ENCODE measurements at regions not wholly inside any gene's neighbourhood (a gene's known extent, or its start where the extent isn't known, plus 50 kb on each side); places are given as distances from the start of the nearest gene placed in this dataset.

DNA sequence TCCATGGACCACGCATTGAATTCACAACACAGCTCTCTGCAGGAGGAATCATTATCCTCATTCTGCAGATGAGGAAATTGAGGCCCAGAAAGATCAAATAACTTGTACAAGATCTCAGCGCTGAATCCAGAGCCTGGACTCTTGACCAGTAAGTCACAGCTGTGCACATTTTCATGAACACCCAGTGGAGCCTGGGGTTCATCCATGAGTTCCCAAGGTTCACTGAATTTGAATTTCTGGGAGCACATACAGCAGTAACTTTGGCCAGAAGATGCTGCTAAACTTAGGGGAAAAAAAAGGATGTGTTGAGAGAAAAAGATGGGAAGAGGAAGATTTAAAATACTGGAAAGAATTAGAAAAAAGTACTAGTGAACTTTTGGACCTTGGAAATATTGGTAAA, 218.7 kb upstream of the PPARGC1A start:
- no peak for DNase-seq (ENCODE audit: low read depth, low spot score)

DNA sequence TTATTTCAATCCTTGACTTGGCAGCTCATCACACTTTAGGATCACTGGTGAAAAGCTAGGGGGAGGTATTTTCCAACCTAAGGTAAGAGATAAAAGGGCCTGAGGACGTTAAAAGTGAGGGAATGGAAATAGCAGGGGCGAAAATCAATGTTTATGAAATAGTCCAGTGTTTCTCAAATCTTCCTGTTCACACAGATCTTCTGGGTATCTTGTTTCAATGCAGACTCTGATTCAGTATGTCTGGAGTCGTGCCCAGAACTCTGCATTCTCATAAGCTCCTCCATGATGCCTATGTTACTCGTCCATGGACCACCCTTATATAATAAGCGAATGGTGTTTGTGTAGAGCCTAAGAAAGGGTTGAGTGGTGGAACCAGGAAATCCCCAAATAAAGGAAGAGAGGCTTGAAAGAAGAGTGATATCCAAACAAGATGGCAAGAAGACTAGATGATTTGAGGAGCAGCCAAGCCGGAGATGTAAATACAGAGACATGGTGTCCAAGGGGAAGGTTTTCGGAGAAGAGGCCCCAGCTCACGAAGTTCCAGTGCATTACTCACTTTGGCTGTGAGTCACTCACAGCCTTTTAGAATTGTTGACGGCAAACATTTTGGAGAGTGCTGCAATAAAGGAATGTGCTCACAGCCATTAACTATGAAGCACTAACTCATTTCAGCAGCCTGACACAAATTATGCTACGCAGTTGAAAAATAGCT, 215.6 kb upstream of the PPARGC1A start:
- no peak for DNase-seq (ENCODE audit: low read depth, low spot score)

DNA sequence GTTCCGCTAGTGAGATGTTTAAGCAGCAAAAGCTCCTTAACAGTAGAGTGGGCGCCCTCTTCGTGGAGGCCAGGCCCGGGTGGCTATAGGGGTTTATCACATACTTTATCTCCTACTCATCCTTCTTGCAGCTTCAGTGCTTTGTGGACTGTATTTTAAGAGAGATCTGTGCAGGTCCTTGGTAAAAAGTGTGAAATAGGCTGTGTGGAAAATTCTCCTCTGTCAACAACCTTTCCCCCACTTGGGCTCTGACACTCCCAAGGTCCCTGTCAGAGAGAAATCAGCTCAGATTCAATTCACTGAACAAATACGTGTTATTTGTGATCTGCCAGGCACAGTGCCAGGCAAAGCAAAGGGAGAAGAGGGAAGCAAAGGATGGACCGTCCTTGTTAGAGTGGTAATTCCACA, 214.3 kb upstream of the PPARGC1A start:
- no peak for DNase-seq (ENCODE audit: low read depth, low spot score)

DNA sequence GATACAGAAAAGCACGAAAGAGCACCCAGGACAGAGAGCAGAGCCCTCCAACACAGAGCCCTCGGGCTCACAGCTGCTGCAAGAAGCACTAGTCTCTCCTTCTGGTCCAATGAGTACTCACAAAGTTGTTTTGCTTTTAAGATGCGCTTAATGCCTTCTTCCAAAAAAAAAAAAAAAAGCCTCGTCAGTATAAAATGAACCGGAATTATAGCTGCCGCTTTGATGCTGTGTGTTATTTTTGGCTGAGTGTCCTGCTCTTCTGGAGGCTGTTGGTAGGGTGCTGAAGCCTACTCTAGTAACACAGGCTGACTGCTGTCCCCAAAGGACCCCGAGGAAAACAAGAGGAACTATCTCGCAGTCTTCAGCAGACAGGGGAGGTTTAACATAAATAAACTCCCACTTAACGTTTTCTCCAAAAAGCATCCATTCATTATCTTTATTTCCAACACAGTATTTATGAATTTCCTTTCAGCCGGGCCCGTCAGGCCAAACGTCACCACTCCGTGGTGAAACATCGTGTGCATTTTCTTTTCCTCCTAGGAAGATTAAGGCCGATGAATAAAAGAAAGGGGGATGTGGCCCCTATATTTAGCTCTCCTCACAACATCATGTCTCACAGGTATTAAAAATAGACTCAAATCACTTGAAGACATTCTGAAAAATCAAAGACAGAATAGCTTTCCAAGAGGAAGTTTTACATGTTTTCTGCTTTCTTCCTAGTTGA, 213.7 kb upstream of the PPARGC1A start:
- DNase-seq (ENCODE audit: low read depth, low spot score): no peak

DNA sequence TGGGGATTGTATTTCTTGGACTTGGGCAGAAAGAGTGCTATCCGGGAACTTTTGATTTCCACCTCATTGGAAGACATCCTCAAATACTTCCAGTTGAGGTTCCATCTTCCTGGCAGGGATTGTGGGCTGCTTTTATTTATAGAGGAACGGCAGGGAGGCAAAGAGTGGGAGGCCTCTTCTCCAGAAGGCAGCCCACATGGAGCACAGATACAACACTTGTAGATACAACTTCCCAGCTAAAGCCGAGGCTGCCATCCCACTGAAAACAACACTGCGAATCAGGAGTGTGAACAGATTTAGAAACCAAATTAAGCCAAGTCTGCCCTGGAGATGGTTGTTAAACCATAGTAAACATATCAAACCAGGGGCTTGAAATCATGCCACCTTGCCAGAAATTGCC, 212.8 kb upstream of the PPARGC1A start:
- DNase-seq (ENCODE audit: low read depth, low spot score): no peak

DNA sequence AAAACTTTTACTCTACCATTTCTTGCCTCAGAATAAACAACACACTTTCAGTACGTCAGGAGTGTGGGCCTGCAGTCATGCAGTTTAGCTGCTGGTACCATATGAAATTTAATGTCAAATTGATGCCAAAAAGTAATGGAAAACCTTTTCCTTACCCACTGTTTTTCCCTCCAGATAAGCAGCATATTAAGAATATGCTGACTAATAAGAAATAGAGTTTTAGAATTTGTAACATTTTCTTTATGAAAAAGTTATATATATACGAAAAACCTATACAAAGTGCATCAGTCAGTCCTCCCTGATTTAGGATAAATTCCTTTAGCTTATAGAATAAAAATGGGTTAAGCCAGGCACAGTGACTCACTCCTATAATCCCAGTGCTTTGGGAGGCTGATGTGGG, 206.8 kb upstream of the PPARGC1A start:
- DNase-seq (ENCODE audit: low read depth, low spot score): no peak

DNA sequence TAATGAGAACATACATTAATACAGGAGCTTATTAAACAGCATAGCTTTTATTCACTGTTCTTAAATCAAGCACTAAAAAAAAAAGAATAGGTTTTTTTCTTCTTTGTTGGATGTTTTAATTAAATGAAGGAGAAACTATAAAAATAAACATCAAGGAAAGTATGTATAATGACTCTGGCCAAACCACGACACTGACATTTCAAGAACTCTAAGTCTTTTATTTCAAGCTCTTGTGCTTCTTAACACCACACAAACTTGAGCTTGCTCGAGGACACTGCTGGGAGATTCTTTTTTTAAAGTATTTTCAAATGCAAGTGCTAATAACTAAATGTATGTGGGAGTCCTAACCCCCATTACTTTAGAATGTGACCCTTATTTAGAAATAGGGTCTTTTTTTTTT, 204.9 kb upstream of the PPARGC1A start:
- DNase-seq (ENCODE audit: low read depth, low spot score): no peak

DNA sequence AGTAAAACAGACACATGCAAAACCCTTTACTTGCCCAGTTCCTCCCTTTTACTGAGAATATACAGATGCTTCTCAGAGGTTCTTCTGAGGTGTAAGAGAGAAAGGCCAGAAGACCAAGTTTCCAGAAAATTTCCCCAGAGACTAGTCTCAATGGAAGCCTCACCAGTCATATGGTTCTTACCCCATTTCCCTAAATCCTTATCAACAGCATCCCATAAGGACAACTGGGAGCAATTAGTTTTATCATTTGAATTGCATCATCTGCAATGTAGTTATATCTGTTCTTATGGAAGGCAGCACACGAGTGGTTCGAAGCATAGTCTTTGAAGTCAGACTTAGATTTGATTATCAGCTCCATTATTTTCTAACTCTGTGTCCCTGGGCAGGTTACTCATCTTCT, 203.6 kb upstream of the PPARGC1A start:
- no peak for DNase-seq (ENCODE audit: low read depth, low spot score)

DNA sequence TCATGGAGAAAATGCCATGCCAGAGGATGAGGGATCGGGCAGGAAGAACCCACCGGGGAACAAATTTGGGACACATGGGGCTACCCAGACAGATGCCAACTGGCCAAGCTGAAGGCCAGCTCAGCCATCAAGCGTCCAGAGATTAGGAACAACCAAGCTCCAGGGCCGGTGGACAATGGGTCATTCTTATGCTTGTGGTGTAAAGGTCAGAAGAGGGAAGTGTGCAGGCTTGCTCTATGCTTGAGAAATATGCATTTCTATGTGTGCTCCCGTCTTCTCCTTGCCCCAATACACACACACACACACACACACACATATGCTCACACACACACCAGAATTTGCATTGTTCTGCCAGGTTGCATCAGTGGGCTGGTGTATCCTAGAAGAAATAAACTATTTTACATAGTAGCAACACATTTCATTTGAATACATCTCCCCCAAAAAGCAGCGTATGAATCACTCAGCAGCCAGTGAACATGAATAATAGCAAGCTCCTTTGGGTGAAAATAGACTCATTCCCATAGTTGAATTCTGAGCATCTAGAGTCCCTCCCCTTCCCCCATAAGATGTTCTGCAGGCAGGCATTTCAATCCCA, 201.9 kb upstream of the PPARGC1A start:
- DNase-seq (ENCODE audit: low read depth, low spot score): no peak

DNA sequence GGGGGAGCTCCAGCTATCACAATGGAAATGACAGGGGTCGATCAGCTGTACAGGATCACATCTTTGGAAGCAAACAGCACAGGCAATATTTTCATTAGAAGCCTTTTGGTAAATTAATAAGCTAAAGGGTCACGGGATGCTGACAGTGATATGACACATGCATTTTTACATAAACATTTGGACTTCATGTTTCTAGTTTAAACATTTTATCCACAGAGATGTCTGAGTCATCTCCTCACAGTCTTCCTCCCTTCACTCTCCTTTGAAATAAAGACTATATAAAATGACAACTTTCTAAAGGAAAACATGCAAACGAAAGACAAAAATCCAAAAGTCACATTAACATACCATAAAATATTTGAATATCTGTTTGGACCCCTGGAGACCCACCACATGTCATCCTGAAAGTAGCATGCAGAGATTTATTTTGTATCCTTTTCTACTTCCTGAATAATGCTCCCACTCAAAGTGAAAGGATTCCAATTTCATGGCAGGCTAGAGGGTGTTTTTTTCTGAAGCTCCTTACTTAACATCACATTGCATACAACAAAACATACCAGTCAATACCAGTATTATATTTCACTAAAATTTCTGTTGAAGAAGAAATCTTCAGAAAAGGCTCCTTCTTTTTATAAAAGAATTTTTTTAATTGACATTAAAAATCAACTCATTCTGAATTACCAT, 200.1 kb upstream of the PPARGC1A start:
- no peak for DNase-seq (ENCODE audit: low read depth, low spot score)

DNA sequence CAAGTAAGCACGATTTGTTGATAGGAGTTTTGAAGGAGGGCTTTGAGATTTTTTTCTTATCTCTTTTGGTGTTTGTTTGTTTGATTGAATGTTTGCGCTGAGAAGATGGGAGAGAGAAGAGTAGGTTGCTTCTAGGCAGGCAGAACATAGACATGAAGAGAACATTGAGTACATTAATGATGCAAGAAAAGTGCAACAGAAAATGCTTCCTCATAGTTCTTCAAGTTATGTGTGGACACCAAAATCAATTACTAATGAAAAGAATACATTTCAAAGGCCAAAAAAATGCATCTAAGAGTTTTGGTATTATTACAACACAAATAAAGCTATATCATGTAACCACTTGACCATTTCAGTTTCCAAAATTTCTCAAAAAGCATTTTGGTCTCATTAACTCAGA, 191.0 kb upstream of the PPARGC1A start:
- no peak for DNase-seq (ENCODE audit: low read depth, low spot score)

DNA sequence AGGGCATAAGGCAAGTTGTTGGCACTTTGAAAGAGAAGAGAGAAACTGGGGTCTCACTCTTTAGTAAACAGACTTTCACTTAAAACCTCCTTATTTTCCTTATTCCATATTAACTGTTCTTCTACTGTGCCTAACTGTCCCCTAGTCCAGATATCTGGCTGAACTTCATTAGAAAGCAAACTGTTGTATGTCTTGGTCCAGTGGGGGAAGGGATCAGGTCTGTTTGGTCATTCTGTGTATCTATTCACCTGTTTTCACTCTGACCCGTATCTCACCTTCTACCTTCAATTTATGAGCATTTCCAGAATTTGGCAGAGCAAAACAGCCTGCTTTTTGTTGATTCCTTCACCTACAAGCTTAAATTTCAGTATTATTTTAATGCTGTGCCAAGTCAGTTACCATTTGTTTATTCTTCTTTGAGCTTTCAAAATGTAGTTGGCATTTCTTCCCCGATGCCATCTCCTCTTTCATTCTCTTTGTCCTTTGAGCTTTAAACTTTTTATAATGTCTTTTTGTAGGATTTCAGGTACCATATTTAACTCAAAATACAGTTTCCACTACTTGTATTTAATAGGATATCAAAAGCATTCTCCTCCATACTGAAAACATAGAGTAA, 188.6 kb upstream of the PPARGC1A start:
- DNase-seq (ENCODE audit: low read depth, low spot score): no peak

DNA sequence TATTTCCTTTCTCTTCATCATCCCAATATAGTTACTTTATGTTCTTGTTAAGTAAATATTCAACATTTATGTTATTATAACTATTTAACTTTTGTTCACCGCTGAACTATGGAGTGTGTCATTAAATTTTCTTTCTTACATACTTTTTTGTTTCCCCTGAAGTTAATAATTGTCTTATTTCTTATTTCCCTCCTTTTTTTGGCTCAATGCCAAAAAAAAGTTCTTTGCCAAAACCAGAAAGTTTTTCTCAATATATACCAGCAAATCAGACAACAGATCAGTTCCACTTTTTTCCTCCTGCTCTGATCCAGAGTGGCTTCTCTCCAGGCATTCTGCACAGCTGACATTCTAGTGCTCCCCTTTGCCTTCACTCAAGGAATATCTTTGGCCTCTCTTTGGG, 187.0 kb upstream of the PPARGC1A start:
- no peak for DNase-seq (ENCODE audit: low read depth, low spot score)

DNA sequence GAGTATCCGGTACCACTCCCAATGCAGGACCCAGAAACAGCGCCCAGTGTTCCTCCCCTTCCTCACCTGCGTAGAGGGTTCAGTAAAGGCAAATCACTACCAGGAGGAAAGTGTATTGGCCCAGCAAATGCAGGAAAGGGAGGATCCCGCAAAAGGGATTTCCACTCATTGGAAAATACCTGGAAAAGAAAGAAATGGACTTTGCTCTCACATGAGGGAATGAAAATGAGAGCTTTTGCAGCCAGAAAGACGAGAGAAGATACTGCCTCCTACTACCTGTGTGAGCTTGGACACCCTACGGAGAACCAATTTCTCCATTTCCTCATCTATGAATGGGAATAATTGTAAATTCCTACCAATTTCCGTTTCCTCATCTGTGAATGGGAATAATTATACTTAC, 184.1 kb upstream of the PPARGC1A start:
- no peak for DNase-seq (ENCODE audit: low read depth, low spot score)

DNA sequence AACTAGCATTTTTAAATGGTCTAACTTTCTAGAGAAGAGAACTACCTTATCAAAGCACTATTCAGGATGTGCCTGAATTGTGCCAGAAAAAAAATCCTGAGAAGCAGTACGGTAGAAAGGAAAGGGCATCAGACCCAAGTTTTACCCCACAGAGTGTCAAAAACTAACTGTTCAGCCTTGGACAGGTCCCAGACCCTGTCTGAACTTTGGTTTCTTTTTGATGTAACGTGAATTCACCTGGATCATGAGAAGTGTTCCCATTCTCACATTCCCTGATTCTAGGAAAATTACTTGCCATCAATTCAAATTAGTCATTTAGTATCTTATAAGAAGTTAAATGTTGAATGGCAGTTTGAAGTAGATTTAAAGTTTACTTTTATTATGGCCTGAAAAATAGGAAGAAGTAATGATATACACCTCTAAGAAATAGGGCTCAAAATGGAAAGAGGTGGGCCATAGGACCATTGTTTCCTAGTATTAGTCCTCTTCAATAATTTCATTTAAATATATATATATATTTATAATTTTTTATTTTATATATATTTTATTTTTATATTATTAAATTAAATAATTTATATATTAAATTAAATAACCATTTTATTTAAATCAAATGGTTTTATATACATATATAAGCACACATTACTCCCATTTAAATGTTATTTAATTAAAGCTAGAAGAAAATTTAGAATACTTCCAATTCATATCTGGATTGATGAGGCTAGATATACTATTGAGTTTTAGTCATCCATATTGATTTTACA, 181.9 kb upstream of the PPARGC1A start:
- DNase-seq (ENCODE audit: low read depth, low spot score): no peak

DNA sequence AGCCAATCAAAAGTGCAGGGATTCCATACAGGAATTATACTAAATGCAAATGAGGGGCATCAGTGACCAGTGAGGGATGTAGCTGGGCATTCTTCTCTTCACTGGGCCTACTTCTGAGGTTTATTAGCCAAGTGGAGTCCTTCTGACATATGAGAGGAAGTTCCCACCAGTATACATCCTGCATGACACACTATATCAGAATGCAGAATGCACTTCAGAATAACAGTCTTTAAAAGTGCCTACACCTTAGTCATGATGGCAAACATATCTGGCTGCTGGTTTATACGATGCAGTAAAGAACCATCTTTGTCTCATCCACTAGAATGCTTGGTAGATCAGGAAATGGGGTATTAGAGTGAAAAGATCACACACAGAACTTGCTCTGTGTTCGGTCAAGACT, 180.3 kb upstream of the PPARGC1A start:
- DNase-seq (ENCODE audit: low read depth, low spot score): no peak

DNA sequence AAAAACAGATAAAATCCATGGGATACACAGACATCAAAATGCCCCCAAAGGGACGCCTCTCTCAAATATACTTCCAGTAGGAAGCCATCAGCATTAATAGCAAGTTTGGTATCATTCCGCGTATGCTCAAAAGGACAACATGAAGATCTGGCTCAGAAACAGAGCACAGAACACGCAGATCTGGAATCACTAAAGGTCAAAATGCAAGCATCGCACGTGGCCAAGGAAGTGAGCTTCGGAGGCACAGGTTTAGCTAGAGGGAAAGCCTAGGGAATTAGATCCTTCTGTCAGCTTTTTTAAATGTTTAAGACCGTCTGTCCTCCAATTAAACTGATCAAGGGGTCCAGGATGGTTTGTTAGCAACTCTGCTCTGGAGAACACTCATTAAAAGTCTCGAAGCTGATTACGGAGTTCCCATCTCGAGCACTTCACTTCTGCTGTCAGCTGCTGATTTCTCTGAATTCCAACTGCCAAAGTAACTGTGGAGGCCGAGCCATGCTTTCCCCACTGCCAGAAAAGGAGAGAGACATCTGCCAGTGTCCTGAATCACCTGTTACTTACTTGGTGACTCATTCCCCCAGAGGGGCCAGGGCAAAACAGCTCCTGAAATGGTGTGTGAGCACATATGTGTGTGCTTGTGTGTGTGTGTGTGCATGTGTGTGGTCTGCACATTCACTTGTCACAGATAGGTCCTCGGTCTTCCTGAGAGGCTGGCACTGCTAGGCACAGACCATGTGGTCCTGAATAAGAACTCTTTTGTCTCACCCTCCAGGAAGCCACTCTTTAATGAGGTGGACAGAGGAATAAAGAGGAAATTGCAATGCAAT, 177.7 kb upstream of the PPARGC1A start:
- no peak for DNase-seq (ENCODE audit: low read depth, low spot score)

DNA sequence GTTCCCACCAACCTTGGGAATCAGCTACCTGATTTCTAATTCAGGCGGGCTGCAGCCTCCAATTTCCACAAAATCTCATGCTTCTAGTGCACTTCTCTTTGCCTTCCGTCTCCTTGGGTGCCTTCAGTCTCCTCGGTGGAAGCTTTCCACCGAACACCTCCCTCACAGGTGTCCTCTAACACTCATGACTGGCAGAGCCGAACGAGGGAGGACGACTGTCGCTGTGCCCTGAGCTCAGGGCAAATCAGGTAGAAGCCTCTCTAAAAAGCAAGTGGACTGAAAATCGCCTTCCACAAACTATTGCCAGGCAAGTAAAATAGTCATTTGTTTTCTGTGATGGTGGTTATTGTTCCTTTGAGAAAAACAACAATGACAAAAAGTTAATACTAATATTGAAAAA, 176.1 kb upstream of the PPARGC1A start:
- no peak for DNase-seq (ENCODE audit: low read depth, low spot score)

DNA sequence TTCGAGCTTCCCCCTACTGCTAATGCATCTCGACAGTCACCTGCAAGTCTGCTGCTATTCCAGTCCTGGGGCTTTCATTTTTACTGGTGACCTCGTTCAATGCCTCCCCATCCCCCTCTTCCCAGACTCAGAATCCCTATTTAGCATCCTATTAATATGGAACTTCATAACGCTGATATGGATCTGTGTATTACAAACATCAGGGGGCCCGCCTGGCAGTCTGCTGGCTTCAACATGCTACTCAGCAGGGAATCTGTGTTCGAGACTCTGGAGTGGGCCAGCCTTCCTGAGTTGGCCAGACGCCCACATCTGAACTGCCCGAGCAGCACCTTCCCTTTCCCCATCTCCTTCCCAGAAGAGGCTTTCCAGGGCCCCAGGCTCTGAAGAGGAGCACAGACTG, 173.9 kb upstream of the PPARGC1A start:
- no peak for DNase-seq (ENCODE audit: low read depth, low spot score)

DNA sequence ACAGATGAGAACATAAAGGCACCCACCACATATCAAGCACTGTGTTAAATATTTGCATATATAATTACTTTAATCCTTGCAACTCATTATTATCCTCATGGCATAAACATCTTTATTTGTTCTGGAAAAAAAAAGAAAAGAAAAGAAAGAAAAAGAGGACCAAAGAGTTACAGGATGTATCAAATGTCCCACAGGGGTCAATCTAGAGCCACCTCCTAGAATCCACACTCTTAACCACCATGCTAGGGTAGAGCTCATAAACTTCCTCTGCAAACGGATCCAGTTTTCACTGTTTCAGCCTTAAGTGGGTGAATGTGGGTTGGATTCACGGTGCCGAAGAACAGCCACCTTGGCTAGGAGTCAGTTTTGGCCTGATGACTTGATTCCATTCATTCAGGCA, 171.1 kb upstream of the PPARGC1A start:
- no peak for DNase-seq (ENCODE audit: low read depth, low spot score)

DNA sequence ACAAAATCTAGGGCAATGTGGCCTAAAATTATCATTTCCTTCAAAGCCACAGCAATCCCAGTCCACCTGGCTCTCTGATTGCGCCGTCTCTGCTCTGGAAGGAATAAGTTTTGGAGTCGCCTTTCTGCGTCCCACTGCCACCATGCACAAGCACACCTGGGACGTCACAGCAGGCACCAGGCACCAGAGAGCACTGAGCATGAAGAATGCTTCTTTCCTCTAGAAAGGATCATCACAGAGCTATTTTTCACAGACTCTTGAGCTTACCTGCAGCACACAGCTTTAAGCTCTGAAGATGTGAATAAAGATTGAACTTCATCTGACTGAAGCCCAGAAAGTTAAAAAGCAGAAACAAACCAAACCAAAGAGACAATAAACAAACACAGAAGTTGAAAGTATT, 170.0 kb upstream of the PPARGC1A start:
- no peak for DNase-seq (ENCODE audit: low read depth, low spot score)
